IPS DF 4.7 (cell line): ENCODE measurements at regions not wholly inside any gene's neighbourhood (a gene's known extent, or its start where the extent isn't known, plus 50 kb on each side); places are given as distances from the start of the nearest gene placed in this dataset.

ENCODE experiments used
- DNase-seq: peaks from one replicate; pipeline ENCODE4 v3.0.0-alpha.2; 2013; ENCODE audit warnings: low spot score; ENCODE audit errors: extremely low read depth

DNA sequence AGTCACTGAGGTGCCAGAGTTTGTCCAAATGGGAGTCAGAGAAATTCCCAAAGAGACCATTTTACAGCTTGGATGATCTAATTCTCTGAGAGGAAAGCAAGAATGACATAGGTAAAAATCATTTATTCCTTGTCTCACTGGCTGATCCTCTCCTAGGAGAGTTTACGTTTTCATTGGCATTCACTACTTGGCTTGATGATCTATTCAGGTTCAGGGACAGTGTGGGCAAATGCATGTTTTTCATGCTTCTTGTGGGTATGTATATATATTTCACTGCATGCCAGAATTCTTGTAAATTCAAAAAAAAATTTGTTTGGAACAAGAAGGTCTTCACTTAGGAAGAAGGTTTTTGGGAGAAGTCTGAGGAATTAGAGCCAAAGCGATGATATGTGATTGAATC is 403.4 kb upstream of the JAG1 start:
- no peak for DNase-seq

- no peak for DNase-seq
Observed at GRCh38 chr20:11080010-11080409, 406.2 kb upstream of the JAG1 start.

DNA sequence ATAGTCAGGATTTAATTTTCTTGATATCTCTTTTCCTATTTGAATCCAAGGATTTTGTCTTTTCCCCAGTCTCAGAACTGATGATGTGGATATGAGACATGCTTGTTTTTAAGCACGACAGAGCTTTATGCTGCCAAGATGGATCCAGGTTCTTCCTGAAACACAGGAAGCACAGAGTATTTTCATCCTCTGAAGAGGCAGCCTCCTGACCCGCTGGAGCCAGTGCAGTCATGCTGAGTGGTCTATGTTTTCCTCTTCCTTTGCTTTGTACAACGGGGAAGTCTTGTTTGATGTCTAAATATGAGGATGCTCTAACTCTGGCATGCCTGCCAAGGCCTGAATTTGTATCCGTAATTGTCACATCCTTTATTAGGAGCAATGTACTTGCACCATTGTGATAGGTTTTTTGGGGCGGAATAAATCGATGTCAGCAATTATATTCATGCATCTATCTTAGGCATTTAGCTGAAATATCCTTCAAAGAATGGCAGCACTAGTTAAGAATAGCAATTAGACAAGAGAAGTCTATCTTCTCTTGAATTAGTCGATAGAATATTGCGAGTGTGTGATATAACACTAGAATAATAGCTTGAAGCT is 407.1 kb upstream of the JAG1 start:
- DNase-seq = no peak

DNA sequence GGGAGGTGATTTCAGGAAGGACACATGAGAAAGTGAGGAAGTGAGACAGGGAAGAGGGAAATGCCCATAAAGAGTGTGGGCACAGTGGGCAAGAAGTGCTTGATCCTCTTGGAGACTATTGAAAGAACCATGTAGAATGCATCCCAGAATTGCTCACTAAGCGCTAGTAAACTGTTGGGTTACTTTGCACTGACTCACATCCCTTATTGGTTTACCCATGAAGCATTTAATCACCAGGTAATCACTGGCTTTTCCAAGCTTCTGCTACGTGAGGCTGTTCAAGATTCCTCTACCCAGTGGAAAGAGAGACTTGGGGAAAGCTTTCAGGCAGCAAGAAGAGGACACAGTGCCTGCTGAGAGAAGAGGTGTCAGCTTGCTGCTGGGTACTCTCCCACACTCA is 410.0 kb upstream of the JAG1 start:
- DNase-seq = no peak

DNA sequence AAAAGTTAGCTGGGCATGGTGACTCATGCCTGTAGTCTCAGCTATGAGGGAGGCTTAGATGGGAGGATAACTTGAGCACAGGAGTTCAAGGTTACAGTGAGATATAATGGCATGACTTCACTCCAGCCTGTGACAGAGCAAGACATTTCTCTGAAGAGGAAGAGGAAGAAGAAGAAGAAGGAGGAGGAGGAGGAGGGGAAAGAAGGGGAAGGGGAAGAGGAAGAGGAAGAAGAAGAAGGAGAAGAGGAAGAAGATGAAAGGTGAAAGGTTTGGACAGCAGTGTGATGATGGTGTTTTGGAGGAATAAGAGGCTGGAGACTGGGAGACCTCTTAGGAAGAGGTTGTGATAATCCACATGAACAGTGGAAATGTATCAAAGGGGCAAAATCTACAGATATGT is 410.7 kb upstream of the JAG1 start:
- no peak for DNase-seq

DNA sequence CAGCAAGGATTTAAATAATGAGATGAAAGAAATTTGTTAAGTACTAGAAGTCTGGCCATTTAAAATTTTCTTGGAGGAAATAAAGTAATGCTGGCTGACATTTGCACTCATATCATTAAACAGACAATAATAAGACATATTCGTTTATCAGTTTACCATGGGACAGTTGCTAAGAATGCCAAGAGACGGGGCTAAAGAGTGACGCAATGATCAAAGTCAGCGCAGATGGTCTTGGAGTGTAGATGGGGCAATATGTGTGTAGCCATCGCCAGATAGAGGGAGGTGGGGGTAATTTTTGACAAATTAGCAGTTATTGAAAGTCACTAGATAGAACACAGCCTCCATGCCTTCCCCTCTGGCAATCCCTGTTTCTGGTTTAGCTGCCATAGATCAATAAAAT is 413.2 kb upstream of the JAG1 start:
- no peak for DNase-seq

DNA sequence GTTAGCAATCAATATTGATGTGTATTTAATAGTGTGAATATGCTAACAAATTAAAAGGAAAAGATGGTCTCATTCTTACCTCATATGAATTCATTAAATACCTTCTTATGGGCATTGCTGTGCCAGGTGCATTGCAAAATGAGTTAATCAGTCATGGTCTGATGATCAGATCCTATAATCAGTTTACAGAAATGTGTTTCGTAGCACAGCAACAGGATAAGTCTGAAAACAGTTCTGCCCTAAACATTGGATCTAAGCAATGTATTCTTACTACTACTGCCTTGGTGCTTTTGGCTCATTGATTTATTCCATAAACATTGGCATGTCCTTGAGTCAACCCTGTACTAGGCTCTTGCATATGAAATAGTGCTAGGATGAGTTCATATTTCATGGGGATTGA is 417.0 kb upstream of the JAG1 start:
- no peak for DNase-seq

DNA sequence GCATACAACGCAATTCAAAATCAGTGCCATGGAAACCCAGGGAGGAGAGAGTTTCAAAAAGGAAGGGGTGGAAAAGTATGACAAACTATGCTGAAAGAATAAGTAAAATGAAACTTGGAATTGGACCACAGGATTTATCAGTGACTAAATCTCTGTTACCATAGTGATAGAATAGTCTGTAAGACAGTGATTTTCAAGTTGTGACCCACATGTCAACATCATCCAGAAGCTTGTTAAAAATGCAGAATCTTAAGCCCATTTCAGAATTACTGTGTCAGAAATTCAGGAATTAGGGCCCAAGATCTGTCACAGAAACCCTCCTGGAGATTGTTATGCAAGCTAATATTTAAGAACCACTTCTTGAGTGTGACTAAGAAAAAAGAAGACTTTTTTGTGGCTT is 417.7 kb upstream of the JAG1 start:
- no peak for DNase-seq

DNA sequence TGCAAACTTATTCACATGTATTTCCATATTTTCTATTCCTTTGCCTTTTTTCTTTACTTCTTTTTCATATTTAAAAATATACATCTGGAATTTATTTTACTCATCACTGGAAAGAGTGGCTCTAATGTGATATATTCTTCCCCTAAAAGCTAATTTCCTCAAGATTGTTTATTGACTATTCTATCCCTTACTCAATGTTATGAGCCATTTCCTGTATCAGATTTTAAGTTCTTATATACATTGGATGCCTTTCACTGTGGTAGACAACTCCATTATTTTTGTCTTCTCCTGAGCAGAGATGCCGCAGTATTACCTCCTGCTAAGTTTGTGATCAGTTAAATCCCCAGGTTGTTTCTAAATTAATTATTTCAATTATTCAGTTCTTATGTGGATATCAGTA is 418.4 kb upstream of the JAG1 start:
- no peak for DNase-seq

- no peak for DNase-seq
Observed at GRCh38 chr20:11094196-11094595, 420.4 kb upstream of the JAG1 start.

GRCh38 chr20:11094711-11095110 is 420.9 kb upstream of the JAG1 start:
- DNase-seq = no peak

DNA sequence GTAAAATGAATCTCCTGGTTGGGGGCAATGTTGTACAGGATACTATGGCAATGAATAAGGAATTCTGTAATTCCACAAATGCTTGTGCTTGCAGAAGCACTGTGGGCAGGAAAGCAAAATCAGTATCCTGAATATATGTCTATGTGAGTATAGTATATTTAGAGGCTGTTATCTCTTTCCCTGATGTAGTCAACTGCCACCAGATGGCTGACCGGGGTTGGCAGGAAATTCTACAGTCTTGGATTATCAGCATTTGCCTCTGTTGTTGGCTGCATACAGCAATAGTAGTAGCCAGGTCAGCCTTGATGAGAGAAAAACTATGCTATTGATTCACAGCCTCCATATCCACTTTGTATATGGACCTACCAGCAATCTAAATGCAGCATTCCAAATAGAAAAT is 425.1 kb upstream of the JAG1 start:
- no peak for DNase-seq

DNA sequence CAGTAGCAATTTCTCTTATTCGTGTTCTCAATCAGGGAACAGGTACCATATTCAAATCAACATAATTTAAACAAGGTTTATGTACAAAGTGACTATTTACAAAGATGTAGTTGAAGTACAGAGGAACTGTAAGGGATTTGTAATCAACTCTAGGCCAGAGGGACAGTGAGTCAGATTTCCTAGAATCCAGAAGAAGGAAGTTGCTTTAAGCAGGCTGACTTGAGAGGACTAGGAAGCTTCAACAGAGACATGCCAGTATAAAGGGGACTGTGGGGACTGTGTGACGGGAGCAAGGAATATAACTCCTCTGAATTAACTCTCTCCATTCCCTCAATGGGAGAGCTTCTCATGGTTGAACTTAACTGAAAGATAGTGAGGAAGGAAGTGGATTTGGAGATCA is 427.4 kb upstream of the JAG1 start:
- DNase-seq = no peak

GRCh38 chr20:11101696-11102095 is 427.9 kb upstream of the JAG1 start:
- DNase-seq = no peak

- no peak for DNase-seq
Observed at GRCh38 chr20:11103866-11104265, 430.1 kb upstream of the JAG1 start.

GRCh38 chr20:11108102-11108810 is 434.5 kb upstream of the JAG1 start:
- DNase-seq = no peak

DNA sequence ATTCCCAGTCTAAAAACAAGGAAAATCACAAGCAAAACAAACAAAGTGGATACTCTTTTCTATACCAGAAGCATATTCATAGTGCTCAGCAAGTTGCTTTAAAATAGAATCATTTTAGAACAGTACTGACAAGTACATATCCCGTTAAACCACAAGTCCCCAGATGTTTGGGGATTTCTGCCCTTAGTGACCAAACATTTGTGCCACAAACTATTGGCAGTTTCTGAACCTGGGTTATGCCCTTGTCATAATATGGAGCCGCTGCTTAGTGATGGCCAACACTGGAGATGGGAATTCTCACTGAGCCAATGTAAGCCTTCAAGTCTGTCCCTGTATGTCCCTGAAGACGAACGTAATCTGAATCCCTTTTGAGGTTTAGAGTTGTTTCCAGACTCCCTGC is 436.7 kb upstream of the JAG1 start:
- DNase-seq = no peak

DNA sequence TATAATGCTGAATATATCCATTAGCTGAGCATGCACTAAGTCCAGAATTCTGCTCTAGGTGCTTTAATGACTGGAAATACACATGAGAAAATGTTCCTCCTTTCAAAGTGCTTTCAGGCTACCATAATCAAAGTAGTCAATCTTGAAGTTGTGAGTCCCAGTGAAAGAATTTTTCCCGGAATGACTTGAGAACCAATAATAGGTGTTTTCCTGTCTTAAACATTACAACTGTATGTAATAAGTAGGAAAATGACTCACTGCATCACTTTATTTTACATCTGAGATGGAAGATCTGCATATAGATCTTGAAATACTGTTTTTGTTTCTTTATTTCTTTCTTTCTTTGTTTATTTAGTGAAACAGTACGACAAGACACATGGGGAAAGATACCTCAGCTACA is 437.4 kb upstream of the JAG1 start:
- DNase-seq = no peak

GRCh38 chr20:11112832-11113231 is 439.0 kb upstream of the JAG1 start:
- no peak for DNase-seq

DNA sequence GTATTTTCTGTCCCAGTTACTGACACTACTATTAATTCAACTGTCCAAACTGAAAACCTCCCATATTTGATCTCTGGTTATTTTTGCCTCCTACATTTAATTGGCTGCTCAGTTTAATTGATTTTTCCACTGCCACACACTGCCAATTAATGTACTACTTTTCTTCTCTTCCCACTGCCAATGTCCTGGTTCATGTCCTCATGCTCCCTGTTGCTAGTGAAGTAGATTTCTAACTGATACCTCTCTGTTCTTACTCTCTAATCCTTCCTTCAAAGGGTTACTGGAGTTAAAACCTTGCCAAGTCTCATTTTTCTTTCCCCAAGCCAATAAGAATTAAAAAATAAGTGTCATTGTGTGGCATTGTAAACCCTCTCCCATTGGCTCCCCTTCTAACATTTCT is 440.6 kb upstream of the JAG1 start:
- DNase-seq = no peak

GRCh38 chr20:11117808-11118528 is 444.2 kb upstream of the JAG1 start:
- DNase-seq = no peak

GRCh38 chr20:11118802-11119380 is 445.1 kb upstream of the JAG1 start:
- no peak for DNase-seq

DNA sequence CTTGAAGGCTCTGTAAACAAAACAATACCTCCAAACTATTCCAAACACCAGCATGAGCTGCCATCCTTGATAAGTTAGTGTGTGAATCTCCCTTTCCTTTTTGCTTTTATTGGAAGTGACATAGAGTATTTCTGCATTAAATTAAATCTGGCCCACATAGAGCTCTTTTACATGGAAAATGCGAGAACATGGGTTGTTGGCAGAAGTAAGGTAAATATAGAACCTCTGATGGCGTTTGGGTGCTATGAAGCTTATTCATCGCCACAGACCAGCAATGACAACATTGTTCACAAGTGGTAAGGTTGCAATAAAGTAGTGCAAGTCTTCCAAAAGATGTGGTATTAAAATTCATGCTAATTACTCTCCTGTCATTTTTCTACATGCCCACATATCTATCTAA is 445.8 kb upstream of the JAG1 start:
- no peak for DNase-seq
